Epithelial cell of proximal tubule (primary cell): ENCODE measurements at regions not wholly inside any gene's neighbourhood (a gene's known extent, or its start where the extent isn't known, plus 50 kb on each side); places are given as distances from the start of the nearest gene placed in this dataset.

Experiments
- DNase-seq: peaks from one replicate; pipeline ENCODE4 v3.0.0-alpha.2; 2011; ENCODE audit warnings: low read depth
- H3K4me3 ChIP-seq: 2 replicates; pipeline ENCODE4 v1.5.1; 2011; ENCODE audit warnings: low read depth, mild to moderate bottlenecking, low read length
- CTCF ChIP-seq: conservative IDR thresholded peaks from 2 replicates; pipeline ENCODE4 v1.5.1; 2012; ENCODE audit warnings: low read depth, mild to moderate bottlenecking, low read length

GRCh38 chr9:16203729-16204573, 651.1 kb downstream of the CCDC171 start:
- DNase-seq: no peak
- TF ChIP-seq CTCF: no peak
- H3K4me3 ChIP-seq: no peak overlapping the region

- no peak for TF ChIP-seq CTCF
- no peak overlapping the region for H3K4me3 ChIP-seq
- no peak for DNase-seq
These were observed 652.6 kb downstream of the CCDC171 start for GRCh38 chr9:16205455-16205854.

- no peak for DNase-seq
- no peak overlapping the region for H3K4me3 ChIP-seq
- TF ChIP-seq CTCF: no peak
These were observed 653.7 kb downstream of the CCDC171 start for GRCh38 chr9:16206518-16206917.

GRCh38 chr9:16207161-16207560, 654.3 kb downstream of the CCDC171 start:
- H3K4me3 ChIP-seq: no peak overlapping the region
- no peak for TF ChIP-seq CTCF
- no peak for DNase-seq

GRCh38 chr9:16210440-16210839, 657.6 kb downstream of the CCDC171 start:
- no peak for DNase-seq
- no peak for TF ChIP-seq CTCF
- no peak overlapping the region for H3K4me3 ChIP-seq

GRCh38 chr9:16211946-16212345, 658.5 kb downstream of the BNC2 start:
- no peak for TF ChIP-seq CTCF
- H3K4me3 ChIP-seq: no peak overlapping the region
- no peak for DNase-seq
